ENCODE measurements at regions not wholly inside any gene's neighbourhood (a gene's known extent, or its start where the extent isn't known, plus 50 kb on each side); places are given as distances from the start of the nearest gene placed in this dataset.

DNA sequence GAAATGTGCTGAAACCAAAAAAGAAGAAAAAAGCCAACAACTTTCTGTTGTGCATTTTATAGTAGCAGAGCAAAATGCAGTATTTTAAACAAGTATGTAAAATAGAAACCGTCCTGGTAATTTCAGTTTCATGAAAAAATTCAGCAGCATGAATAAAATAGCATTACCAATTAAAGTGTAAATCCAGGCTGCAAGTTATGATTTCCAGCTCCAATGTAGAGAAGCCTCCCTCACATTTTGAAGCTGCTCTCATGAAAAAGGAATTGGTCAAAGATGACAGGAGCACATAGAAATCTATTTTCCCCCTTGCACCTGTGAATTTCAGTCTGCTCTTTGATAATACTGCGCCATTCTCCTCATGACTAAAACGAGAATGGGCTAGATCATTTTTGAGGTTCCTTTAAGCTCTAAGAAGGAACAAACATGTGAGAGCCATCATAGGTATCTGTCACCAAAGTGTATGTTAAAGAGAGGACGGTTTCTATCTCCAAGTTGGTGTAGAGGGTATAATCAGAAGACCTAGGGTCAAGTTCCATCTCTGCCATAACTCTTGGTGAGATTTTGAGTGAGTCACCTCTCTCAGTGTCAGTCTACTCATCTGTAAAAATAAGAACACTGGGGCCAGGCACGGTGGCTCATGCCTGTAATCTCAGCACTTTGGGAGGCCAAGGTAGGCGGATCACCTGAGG, 107.5 kb downstream of the MTPAP start:
- DNase-seq: no peak
- no CpG with 5 or more reads among the region's 6 CpGs for WGBS (ENCODE audit: extremely low coverage, insufficient read length, low lambda C conversion rate)
- H2AK5ac ChIP-seq (ENCODE audit: insufficient read length, low read length): no peak overlapping the region
- no peak overlapping the region for H2BK20ac ChIP-seq (ENCODE audit: low read depth, low read length, poor library complexity, severe bottlenecking)
- no peak overlapping the region for H3K27ac ChIP-seq (ENCODE audit: insufficient read length, low read depth, low read length)
- no peak overlapping the region for H3K4me3 Mint-ChIP-seq
- TF ChIP-seq, protein P1, sequence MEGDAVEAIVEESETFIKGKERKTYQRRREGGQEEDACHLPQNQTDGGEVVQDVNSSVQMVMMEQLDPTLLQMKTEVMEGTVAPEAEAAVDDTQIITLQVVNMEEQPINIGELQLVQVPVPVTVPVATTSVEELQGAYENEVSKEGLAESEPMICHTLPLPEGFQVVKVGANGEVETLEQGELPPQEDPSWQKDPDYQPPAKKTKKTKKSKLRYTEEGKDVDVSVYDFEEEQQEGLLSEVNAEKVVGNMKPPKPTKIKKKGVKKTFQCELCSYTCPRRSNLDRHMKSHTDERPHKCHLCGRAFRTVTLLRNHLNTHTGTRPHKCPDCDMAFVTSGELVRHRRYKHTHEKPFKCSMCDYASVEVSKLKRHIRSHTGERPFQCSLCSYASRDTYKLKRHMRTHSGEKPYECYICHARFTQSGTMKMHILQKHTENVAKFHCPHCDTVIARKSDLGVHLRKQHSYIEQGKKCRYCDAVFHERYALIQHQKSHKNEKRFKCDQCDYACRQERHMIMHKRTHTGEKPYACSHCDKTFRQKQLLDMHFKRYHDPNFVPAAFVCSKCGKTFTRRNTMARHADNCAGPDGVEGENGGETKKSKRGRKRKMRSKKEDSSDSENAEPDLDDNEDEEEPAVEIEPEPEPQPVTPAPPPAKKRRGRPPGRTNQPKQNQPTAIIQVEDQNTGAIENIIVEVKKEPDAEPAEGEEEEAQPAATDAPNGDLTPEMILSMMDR (conservative IDR thresholded peaks at IDR 0.05): no peak; the same call in 2 of the 3 replicates
- H3K4me1 Mint-ChIP-seq: no peaks in the 10 kb centered on the region
- no peak overlapping the region for H3K4me2 ChIP-seq (ENCODE audit: insufficient read depth, insufficient read length, low read length)
- H3T11ph ChIP-seq (ENCODE audit: low read length): no peak overlapping the region
- H3K27ac Mint-ChIP-seq: no peak overlapping the region
- no peak overlapping the region for H3K9ac ChIP-seq (ENCODE audit: extremely low read depth, insufficient read length, low read length)
- H3K4ac ChIP-seq (ENCODE audit: low read depth, low read length): no peak overlapping the region
- H4K8ac ChIP-seq (replicated peaks; ENCODE audit: insufficient read length, low read depth, low read length): no peak overlapping the region
- H4K91ac ChIP-seq (ENCODE audit: insufficient read length, low read depth, low read length): no peak overlapping the region
- no peaks in the 10 kb centered on the region for H3K9me3 Mint-ChIP-seq
- H3K14ac ChIP-seq (ENCODE audit: insufficient read depth, low read length): no peak overlapping the region
- H3K27me3 Mint-ChIP-seq (ENCODE audit: low read depth): no peaks in the 10 kb centered on the region
- no peak overlapping the region for H3K18ac ChIP-seq (ENCODE audit: insufficient read length, low read depth, low read length)
- H3K23me2 ChIP-seq (ENCODE audit: insufficient read length, low read depth, low read length, poor library complexity, severe bottlenecking): no peaks in the 10 kb centered on the region
- H3K79me1 ChIP-seq (ENCODE audit: insufficient read depth, low read depth, low read length, poor library complexity, severe bottlenecking): no peaks in the 10 kb centered on the region
- H3K4me1 ChIP-seq (ENCODE audit: insufficient read depth, low read length): no peaks in the 10 kb centered on the region
- H3K56ac ChIP-seq (ENCODE audit: insufficient read length, low read depth, low read length): no peak overlapping the region
- no peaks in the 10 kb centered on the region for H3K36me3 Mint-ChIP-seq (ENCODE audit: insufficient read depth in 1 of 3, low read depth in 3 of 3)
- no peaks in the 10 kb centered on the region for H3K79me2 ChIP-seq (ENCODE audit: insufficient read depth, low read length)
- no peaks in the 10 kb centered on the region for H3K27me3 ChIP-seq (ENCODE audit: insufficient read depth, low read length)
- no peak overlapping the region for H2BK120ac ChIP-seq (ENCODE audit: low read depth, low read length, poor library complexity, severe bottlenecking)
- H4K20me1 ChIP-seq (ENCODE audit: control insufficient read depth, insufficient read depth, insufficient read length): no peaks in the 10 kb centered on the region
- H2BK5ac ChIP-seq (ENCODE audit: insufficient read length, low read length): no peak overlapping the region
- H3K23ac ChIP-seq (ENCODE audit: insufficient read length, low read depth, low read length): no peak overlapping the region
- no peak overlapping the region for H4K5ac ChIP-seq (ENCODE audit: insufficient read length, low read depth, low read length)
- no peak overlapping the region for H2AFZ ChIP-seq (ENCODE audit: low read length)
- no peak overlapping the region for H2BK12ac ChIP-seq (ENCODE audit: insufficient read length, low read depth, low read length)
- H3K9me3 ChIP-seq (ENCODE audit: control insufficient read depth, low read depth, low read length): no peaks in the 10 kb centered on the region
- H2BK15ac ChIP-seq (ENCODE audit: low read depth, low read length): no peak overlapping the region
